SKM-1 (cell line): ENCODE measurements at regions not wholly inside any gene's neighbourhood (a gene's known extent, or its start where the extent isn't known, plus 50 kb on each side); places are given as distances from the start of the nearest gene placed in this dataset.

Source experiments
- DNase-seq: peaks from one replicate; lab custom pipeline; 2025; ENCODE audit not compliant: unreplicated experiment; lab: John Stamatoyannopoulos, UW

DNA sequence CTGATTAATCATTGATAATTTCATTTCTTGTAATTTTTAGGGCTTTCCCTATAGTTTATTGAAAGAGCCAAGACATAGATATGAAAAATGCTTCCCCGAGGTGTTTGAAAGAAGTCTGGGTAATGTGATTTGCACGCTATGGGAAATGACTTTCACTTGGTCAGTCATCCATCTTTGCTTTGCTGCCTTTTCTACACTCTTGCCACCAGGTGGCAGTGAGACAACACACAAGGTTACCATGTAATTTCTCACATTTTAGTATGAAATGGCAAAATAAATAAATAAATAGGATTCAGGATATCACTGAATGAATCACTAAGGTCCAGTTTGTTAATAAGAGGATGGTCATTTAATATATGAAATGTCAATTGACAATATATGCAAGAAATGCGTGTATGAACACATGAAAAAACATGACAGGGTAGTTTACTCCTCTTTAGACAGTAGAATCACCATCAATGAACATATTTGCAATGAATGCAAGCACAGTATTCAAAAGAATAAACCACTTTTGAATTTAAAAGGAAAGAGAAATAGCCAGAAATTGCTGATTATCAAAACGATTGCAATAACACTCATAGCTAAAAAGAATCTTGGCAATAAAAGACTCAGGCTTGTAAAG lies 52.2 kb upstream of the KCNH7 start:
- peak; percentile 31 for DNase-seq

DNA sequence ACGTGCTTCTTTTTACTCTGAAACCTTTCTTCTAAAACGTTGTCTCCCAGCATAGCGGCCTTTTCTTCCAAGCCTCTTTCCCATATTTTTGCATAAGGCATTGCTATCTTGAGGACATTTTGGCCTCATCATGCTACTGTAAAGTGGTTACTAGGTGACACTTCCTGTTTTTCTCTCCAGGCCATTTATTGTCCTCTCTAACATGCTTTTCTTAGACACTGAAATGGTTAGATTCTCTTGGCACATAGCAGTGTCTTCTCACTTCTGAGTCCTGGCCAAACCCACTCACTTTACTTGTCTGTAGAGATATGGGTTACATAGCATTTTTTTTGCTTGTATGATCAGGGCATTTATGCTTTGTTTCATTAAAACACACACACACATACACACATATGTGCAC lies 50.1 kb upstream of the KCNH7 start:
- peak; percentile 2 for DNase-seq
